ELR (cell line): ENCODE measurements at regions not wholly inside any gene's neighbourhood (a gene's known extent, or its start where the extent isn't known, plus 50 kb on each side); places are given as distances from the start of the nearest gene placed in this dataset.

Experiments used
- DNase-seq: peaks from one replicate; pipeline ENCODE4 v3.0.0-alpha.2; 2015; ENCODE audit warnings: low read depth

GRCh38 chr22:49604732-49605302 is 222.9 kb downstream of the BRD1 start:
- no peak for DNase-seq

- DNase-seq = no peak
These were observed 224.7 kb downstream of the BRD1 start for GRCh38 chr22:49603016-49603415.

GRCh38 chr22:49602481-49602880 is 225.2 kb downstream of the BRD1 start:
- DNase-seq = no peak

GRCh38 chr22:49601614-49602321 is 225.9 kb downstream of the BRD1 start:
- no peak for DNase-seq

- no peak for DNase-seq
These were observed 226.7 kb downstream of the BRD1 start for GRCh38 chr22:49600891-49601431.

GRCh38 chr22:49600468-49600867 is 227.2 kb downstream of the BRD1 start:
- no peak for DNase-seq

- DNase-seq = no peak
These were observed 227.8 kb downstream of the BRD1 start for GRCh38 chr22:49599691-49600455.

- DNase-seq = no peak
These were observed 228.6 kb downstream of the BRD1 start for GRCh38 chr22:49599039-49599438.

- DNase-seq = no peak
These were observed 229.3 kb downstream of the BRD1 start for GRCh38 chr22:49598338-49598737.

- DNase-seq = no peak
These were observed 230.1 kb downstream of the BRD1 start for GRCh38 chr22:49597428-49598039.

- DNase-seq = no peak
These were observed 232.1 kb downstream of the BRD1 start for GRCh38 chr22:49595465-49596078.

GRCh38 chr22:49594078-49594477 is 233.6 kb downstream of the BRD1 start:
- DNase-seq = no peak

- no peak for DNase-seq
These were observed 234.2 kb downstream of the BRD1 start for GRCh38 chr22:49593509-49593908.

GRCh38 chr22:49592780-49593501 is 234.7 kb downstream of the BRD1 start:
- no peak for DNase-seq

- DNase-seq = no peak
These were observed 236.7 kb downstream of the BRD1 start for GRCh38 chr22:49590851-49591445.

GRCh38 chr22:49590381-49590780 is 237.3 kb downstream of the BRD1 start:
- DNase-seq = no peak

- no peak for DNase-seq
These were observed 237.9 kb downstream of the BRD1 start for GRCh38 chr22:49589811-49590210.

- no peak for DNase-seq
These were observed 238.4 kb downstream of the BRD1 start for GRCh38 chr22:49589301-49589700.

- DNase-seq = no peak
These were observed 238.9 kb downstream of the BRD1 start for GRCh38 chr22:49588739-49589138.

- no peak for DNase-seq
These were observed 239.7 kb downstream of the BRD1 start for GRCh38 chr22:49587987-49588386.

GRCh38 chr22:49587421-49587820 is 240.3 kb downstream of the BRD1 start:
- DNase-seq = no peak
